HG03571 (cell line): ENCODE measurements at regions not wholly inside any gene's neighbourhood (a gene's known extent, or its start where the extent isn't known, plus 50 kb on each side); places are given as distances from the start of the nearest gene placed in this dataset.
A peak's percentile ranks its signal among the peaks of the same experiment; 100 is the strongest.
"Not testable (repeated sequence)": the region's sequence is repeated elsewhere in the genome, so short reads cannot be mapped to it uniquely, and the experiment has no call there.

Source experiments
- ATAC-seq: cut with Tn5 transposase; IDR thresholded peaks from one replicate; pipeline ENCODE4 v1.9.1; 2021; ENCODE audit not compliant: unreplicated experiment

DNA sequence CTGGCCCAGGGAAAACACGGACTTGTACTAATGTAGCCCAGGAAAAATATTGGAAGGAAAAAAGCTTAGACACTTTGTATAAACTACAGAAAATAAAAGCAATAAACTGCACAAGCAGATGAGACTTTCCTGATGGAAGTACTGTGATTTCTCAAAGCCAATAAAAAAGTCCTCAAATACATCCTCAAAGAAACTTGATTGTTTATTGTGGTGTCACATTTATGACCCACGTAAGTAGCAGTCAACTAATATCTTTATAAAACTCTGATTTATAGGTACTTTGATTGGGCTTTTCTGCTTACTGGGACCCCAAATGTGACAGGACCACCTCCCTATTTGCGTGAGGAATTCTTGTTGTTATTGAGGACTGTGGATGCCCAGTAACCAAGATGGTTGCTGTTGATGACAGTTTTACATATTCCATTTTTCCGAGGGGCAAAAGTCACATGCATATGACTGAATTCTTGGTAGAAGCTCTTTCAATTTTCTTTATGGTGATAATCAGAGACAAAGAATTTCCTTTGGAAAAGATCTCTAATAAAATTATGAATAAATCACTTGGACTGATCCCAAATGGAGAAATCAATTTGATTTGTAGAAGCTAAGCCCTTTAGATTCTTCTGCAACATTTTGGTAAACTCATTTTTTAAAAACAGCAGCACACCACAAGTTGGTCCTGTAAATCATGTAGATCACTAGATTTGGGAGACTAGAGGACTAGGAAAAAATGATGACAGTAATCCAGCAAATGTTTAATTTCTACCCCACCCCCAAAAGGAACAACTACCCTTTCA is 159.0 kb upstream of the TSC22D2 start:
- ATAC-seq, result no peak

GRCh38 chr3:150248116-150248887 is 159.8 kb upstream of the TSC22D2 start:
- no peak for ATAC-seq

- ATAC-seq, result no peak
These were observed 160.7 kb upstream of the TSC22D2 start for GRCh38 chr3:150247441-150247840.

DNA sequence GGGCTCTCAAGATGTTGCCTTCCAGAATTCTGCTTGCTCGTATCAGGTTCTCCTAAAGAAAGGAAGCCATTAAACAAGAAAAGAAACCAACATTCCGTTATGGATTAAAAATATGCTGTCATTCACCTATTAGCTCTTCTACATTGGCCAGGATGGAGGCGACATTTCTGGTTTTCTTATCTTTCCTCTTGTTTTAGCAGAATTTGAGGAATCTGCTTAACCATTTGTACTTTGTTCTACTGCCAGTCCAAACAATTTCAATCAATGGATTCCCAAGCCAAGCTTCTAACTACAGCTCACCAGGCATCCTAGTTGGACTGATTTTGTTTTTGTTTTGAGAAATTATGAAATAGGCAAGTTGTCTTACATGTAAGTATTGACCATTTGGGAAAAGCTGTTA is 164.6 kb upstream of the TSC22D2 start:
- ATAC-seq, result no peak

- ATAC-seq, result no peak
These were observed 165.7 kb upstream of the TSC22D2 start for GRCh38 chr3:150242220-150242936.

GRCh38 chr3:150240891-150241290 is 167.2 kb upstream of the TSC22D2 start:
- ATAC-seq, result no peak

GRCh38 chr3:150239766-150240165 is 168.3 kb upstream of the TSC22D2 start:
- ATAC-seq, result no peak

DNA sequence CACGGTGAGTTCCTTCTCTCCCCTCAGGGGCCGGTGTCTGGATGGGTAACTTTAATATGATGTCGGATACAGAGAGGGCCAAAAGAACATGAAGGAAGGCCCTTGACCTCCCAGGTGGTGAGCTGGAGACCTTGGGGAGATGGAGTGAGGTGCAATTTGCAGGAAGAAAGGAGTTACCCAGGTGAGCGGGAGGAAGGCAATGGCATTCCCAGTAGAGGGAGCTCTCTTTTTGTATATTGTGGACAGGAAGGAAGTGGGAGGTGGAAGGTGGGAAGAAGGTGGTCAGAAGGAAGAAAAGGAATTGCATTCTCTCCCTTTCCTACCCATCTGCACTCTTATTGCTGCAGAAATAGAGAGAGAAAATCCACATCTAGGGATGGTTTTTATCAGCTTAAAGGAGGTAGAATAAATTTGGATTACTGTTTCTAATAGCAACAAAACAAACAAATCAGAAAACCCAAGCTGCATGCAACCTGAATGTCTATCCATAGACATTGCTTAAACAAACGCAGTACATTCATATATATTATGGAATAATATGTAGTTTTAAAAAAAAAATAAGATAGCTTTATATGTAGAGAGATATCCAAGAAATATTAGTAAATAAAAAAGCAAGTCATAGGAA is 169.0 kb upstream of the TSC22D2 start:
- no peak for ATAC-seq

DNA sequence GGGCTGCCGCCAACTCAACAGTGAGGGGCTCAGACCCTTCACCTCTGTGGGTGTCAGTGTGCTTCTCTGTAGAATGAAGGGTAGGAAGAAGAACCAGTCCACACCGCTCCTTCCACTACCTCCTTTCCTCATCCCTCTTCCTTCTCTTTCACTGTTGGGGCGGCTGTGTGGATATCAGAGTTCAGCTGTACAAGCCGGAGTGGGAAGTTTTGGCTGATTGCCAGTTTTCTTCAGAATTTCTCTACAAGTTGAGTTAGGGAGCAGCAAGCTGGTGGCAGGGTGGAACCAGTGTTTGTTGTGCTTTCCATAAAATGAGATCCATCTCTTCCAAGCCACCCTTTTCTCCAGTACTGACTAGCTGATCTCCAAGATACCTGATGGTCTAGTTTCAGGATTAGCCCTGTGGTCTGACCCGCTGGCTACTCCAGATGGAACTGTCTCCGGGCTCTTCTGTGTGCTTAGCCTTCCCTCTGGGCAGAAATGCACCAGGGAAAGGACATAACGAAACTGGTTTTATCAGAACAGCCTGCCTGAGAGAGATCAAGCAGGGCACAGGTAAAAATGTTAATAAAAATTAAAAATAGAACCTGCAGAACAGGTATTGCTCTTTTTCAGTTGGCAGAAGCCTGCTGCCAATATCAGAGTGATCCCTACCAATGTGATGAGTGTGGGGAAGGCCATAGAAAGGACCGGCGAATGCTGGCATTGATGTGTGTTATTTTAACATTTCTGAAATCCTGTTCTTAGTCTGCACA is 169.9 kb upstream of the TSC22D2 start:
- no peak for ATAC-seq

GRCh38 chr3:150237490-150237889 is 170.6 kb upstream of the TSC22D2 start:
- no peak for ATAC-seq

- ATAC-seq, result no peak
These were observed 171.6 kb upstream of the TSC22D2 start for GRCh38 chr3:150236316-150237082.

DNA sequence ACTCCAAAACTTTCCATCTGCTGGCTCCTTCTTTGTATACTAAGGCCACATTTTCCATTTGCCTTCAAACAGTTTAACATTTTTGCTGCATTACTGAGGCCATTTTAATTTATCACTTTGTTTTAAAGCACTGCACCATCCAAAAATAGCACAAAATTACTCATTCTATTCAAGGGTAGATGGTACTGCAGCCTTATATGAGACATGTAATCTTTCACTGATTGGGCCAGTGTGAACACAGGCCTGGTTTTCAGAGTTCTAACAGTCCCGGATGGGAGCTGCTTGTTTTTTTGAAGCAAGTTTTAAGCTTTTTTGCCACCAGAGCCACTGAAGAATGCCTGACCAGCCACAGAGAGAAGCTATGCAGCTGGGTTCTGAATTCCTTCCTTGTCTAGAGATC is 172.3 kb upstream of the TSC22D2 start:
- ATAC-seq, result no peak

DNA sequence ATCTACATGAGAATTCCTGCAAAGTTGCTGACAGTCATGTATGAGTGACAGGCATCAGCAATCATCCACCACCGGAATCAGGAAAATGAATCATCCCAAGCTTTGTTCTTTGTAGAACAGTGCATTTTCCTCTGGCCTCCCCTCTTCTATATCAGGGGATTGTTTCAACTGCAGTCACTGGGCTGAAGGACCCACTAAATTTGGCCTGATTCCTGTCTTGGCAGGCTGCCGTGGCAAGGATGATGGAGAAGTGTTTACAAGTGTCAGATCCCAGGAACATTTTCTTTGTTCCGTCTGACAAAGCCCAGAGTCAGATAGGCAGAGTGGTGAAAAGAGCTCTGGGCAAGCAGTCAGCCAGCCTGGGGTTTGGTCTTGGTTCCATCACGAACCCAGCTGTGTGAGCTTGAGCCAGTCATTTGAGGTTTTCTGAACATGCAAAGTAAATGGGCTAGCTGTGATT is 175.1 kb upstream of the TSC22D2 start:
- no peak for ATAC-seq

GRCh38 chr3:150230037-150230436 is 178.1 kb upstream of the TSC22D2 start:
- ATAC-seq, result no peak

DNA sequence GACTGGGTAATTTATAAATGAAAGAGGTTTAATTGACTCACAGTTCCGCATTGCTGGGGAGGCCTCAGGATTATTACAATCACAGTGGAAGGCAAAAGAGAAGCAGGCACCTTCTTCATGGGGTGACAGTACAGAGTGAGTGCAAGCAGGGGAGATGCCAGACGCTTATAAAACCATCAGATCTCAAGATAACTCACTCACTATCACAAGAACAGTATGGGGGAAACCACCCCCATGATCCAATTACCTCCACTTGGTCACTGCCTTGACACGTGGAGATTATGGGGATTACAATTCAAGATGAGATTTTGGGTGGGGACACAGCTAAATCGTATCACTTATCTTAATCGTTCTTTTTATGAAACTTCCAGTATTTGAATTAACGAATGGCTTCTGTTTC is 179.5 kb upstream of the TSC22D2 start:
- not testable (repeated sequence) for ATAC-seq

- peak; percentile 57 for ATAC-seq
These were observed 180.3 kb upstream of the TSC22D2 start for GRCh38 chr3:150227839-150228238.

DNA sequence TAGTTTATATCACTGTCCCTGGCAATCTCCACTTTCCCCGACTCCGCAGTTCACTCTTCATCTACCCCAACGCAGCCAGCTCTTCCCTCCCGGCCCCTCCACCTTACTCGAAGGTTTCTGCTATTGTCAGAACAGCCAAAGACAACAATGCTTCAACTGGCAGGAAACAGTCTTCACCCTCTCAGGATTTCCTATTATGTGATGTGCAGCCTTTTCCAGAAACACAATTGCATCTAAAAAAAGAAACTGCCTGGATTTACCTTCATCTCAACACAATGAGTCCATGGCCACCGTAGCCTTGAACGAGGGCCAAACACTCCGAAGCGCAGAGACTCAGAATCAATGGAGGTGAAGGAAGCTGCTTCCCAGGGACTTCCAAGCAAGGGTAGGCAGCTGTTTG is 182.1 kb upstream of the TSC22D2 start:
- ATAC-seq, result no peak

DNA sequence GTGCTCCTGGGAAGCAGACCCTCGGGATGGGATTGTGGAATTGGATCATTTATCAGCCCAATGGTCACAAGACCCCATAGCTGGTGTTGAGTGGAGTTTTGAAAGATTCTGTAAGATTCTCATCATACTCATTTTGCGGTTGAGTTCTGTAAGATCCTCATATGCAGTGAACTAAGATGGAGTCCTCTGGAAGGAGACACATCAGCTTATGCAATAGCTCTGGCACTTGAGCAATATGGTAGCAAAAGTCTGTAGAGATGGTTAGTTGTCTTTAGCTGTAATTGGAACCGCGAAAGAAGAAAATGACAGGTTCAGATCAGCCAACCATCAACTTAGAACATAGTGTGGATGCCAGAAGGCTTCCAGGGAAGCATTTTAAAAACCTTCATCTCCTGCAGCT is 184.5 kb upstream of the TSC22D2 start:
- no peak for ATAC-seq

DNA sequence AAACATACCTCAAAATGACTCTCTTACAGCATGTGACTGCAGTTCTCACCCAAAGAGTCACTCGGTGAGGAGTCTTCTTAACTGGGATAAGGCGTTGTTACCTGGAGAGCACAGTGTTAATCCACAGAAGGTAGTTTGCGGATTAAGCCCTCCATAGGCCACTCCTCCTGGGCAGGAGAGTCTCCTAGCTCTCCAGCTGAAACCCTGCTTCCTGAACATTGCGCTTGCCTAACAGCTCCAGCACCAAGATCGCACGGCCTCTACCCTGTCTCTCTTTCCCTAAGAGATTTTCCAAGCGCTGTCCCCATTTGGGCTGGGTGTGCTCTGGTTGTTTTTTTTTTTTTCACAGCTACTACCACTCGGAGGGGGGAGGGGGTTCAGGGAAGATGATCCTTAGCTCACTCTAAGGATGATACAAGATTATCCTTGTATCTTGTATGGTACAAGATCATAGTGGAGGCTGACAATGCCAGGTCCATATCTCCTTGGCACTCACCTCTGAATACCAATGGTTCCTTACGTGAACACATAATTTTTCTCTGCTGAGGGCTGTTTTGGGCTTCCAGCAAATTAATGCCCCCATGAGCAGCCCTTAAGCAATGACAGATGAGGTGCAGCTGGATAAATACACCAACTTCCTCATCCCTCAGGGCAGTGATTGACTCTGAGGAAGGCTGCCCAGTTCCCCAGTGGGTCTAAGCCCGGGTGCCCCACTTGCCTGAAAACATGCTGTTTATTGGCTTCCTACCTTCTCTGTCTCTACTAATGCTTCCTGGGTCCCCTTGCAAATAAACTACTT is 185.2 kb upstream of the TSC22D2 start:
- ATAC-seq, result no peak
